Duodenal mucosa (tissue), 2 donors: ENCODE measurements at regions not wholly inside any gene's neighbourhood (a gene's known extent, or its start where the extent isn't known, plus 50 kb on each side); places are given as distances from the start of the nearest gene placed in this dataset.

ENCODE experiments used
- H3K27ac ChIP-seq: one replicate; pipeline ENCODE4 v1.7.0; 2013; ENCODE audit warnings: low read depth, low read length
- H3K27me3 ChIP-seq, 2 donors: one replicate each; pipeline ENCODE4 v1.7.0; 2013; ENCODE audit warnings: low read length in 2 of 2, control low read depth in 1 of 2; ENCODE audit not compliant: insufficient read depth in 2 of 2, control insufficient read depth in 1 of 2
- H3K36me3 ChIP-seq, 2 donors: one replicate each; pipeline ENCODE4 v1.7.0; 2013; ENCODE audit warnings: low read length in 2 of 2, control low read depth in 1 of 2; ENCODE audit not compliant: insufficient read depth in 2 of 2, control insufficient read depth in 1 of 2
- H3K4me1 ChIP-seq, 2 donors: one replicate each; pipeline ENCODE4 v1.7.0; 2013; ENCODE audit warnings: low read length in 2 of 2, control low read depth in 1 of 2; ENCODE audit not compliant: insufficient read depth in 2 of 2, control insufficient read depth in 1 of 2
- H3K4me3 ChIP-seq, 2 donors: one replicate each; pipeline ENCODE4 v1.7.0; 2013; ENCODE audit warnings: low read length in 2 of 2, low read depth in 1 of 2
- H3K9ac ChIP-seq, 2 donors: one replicate each; pipeline ENCODE4 v1.7.0; 2013; ENCODE audit warnings: low read length in 2 of 2, low read depth in 1 of 2
- H3K9me3 ChIP-seq, 2 donors: one replicate each; pipeline ENCODE4 v1.7.0; 2013; ENCODE audit warnings: low read length in 2 of 2, control low read depth in 1 of 2; ENCODE audit not compliant: control insufficient read depth in 1 of 2

DNA sequence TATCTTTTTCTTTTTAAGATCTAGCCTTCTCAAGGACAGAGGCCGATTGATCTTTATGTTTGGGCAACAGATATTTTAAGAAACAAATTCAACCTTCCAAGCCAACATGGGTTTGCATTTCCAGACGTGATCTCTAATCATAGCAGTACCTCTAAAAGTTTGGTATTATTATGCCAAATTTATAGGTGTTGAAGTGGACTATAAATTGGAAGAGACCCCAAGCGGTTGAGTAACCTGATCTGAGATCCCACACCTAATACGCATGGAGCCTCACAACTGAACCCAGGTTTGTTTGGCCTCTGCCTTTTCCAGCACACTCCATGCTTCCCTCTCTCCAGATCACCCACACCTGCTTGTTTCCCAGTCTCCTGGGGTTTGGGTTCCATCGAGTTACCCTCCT lies 116.5 kb downstream of the DDX1 start:
- H3K4me3 ChIP-seq, result no peak overlapping the region
- H3K4me1 ChIP-seq, result no peaks in the 10 kb centered on the region

DNA sequence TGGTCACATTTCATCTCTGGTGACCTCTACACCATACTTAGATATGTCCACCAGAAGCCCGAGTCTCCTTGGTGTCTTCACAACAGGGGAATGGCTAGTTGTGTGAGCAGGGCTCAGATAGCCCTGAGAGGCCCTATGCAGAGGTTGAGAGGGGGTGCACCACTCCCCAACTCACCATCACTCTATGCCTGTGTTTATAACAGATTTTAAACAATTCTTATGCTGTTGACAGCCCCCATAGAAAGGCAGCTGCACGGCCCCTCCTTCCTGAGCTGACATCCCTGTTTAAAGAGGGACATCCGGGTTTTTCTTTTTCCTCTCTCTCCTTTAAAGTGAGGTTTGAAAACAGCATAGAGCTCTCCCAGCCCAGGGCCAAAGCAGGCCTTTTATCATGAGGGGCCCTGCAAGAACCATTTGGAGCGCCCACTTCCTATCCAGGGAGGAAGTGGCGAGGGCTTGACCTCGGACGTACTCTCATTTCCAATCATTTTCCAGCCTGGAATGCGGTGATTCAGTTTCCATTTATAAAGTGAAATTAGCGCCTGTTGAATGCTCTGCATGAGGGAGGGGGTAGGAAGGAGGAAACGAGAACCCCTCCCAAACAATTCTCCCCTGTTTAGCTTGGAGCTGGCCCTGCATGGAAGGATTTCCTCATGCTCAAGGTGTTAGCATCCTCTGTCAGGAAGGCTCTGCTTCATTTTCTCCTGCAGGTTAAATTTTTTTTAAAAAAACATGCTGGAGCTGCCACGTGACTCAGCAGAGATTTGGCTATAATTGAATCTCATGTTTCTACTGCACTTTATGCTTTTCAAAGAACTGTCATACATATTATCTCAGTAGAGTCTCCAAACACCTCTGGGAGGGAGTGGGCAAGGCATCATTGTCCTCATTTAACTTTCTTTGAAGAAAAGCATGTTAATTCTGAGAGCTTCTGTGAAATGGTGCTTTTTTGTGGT lies 117.5 kb downstream of the DDX1 start:
- Histone ChIP-seq H3K9ac (no peak overlapping the region), H3K36me3 (no peaks in the 10 kb centered on the region), H3K27me3 (no peaks in the 10 kb centered on the region), H3K4me3 (no peak overlapping the region), H3K27ac (no peak overlapping the region), H3K4me1 (no peaks in the 10 kb centered on the region), H3K9me3 (no peaks in the 10 kb centered on the region)

More for the DNA sequence above, 116.5 kb downstream of the DDX1 start:
- Histone ChIP-seq H3K36me3 (no peaks in the 10 kb centered on the region), H3K27me3 (no peaks in the 10 kb centered on the region), H3K9ac (no peak overlapping the region), H3K27ac (no peak overlapping the region), H3K9me3 (no peaks in the 10 kb centered on the region)

DNA sequence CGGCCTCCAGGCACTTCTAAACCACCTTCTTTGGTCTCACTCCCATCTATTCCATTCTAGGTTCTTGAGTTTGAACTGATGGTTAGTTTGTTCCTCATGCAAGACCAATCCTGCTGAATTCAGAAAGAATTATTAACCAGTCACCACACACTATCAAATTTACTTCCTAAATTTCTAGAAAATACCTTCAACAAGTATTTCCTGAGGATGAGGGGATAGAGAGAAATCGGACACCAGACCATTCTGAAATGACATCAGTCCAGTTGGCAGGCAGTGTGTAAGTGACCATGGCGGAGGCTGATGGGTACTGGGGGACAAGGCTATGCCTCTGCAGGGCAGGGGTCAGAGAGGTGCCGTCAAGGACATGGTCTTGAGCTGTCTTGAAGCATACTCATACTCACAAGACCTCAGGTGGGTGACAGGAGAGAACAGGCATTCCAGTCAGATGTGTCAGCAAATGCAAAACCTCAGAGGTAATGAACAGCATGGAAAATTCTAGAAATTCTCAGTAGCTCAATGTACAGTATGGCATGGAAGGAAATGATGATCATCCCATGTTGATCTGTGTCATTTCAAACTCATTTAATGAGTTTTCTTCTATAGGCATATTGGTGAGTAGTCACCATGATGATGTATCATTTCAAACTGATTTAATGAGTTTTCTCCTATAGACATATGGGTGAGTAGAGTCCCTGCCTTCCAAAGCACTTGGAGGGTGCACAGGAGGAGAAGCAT lies 119.6 kb downstream of the DDX1 start:
- H3K9ac ChIP-seq, result no peak overlapping the region
- no peak overlapping the region for H3K27ac ChIP-seq
- H3K4me1 ChIP-seq, result no peaks in the 10 kb centered on the region
- no peaks in the 10 kb centered on the region for H3K36me3 ChIP-seq
- H3K4me3 ChIP-seq, result no peak overlapping the region
- H3K27me3 ChIP-seq, result no peaks in the 10 kb centered on the region
- no peaks in the 10 kb centered on the region for H3K9me3 ChIP-seq

DNA sequence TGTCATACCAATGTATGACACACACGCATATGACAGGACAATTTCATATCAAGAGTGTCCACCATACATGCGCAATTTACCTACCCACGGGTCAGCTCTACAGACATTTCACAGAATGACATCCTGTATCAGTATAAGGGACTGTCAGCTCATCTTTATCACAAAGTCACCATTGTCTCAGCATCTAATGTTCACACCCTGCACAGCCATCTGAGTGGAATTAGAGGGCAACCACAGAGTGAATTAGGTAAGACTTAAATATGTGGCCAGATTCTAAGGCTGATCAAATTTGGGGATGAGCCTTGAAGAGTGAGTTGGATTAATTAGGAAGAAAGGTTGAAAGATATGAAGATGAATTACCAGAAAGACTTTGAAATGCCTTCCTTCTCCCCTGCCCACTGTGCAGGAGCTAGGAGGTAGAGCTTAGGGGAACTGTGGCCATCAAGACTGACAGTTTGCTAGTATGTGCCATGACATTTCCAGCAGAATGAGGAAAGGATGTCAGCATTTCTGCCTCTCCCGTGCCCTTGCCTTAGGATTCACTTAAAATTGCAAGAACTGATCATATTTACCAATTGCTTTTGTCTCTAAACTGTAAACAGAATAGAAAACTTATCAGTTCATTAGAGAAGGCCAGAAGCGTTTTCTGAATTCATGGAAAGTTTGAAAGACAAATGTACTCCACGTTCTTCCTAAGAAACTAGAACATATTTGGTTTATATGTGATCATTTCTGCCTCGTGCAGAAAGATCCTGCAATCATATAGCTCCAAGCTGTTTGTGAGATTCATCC lies 121.1 kb downstream of the DDX1 start:
- Histone ChIP-seq H3K9ac (no peak overlapping the region), H3K36me3 (no peaks in the 10 kb centered on the region), H3K4me3 (no peak overlapping the region), H3K4me1 (no peaks in the 10 kb centered on the region), H3K27me3 (no peaks in the 10 kb centered on the region), H3K9me3 (no peaks in the 10 kb centered on the region), H3K27ac (no peak overlapping the region)

GRCh38 chr2:15713475-15713874 lies 121.8 kb downstream of the DDX1 start:
- H3K27me3 ChIP-seq, result no peaks in the 10 kb centered on the region
- H3K9ac ChIP-seq, result no peak overlapping the region
- H3K36me3 ChIP-seq, result no peaks in the 10 kb centered on the region
- H3K9me3 ChIP-seq, result no peaks in the 10 kb centered on the region
- no peak overlapping the region for H3K4me3 ChIP-seq
- no peaks in the 10 kb centered on the region for H3K4me1 ChIP-seq
- no peak overlapping the region for H3K27ac ChIP-seq

GRCh38 chr2:15714002-15714401 lies 122.3 kb downstream of the DDX1 start:
- H3K36me3 ChIP-seq, result no peaks in the 10 kb centered on the region
- H3K4me1 ChIP-seq, result no peaks in the 10 kb centered on the region
- H3K9me3 ChIP-seq, result no peaks in the 10 kb centered on the region
- no peaks in the 10 kb centered on the region for H3K27me3 ChIP-seq
- no peak overlapping the region for H3K27ac ChIP-seq
- no peak overlapping the region for H3K9ac ChIP-seq
- H3K4me3 ChIP-seq, result no peak overlapping the region

DNA sequence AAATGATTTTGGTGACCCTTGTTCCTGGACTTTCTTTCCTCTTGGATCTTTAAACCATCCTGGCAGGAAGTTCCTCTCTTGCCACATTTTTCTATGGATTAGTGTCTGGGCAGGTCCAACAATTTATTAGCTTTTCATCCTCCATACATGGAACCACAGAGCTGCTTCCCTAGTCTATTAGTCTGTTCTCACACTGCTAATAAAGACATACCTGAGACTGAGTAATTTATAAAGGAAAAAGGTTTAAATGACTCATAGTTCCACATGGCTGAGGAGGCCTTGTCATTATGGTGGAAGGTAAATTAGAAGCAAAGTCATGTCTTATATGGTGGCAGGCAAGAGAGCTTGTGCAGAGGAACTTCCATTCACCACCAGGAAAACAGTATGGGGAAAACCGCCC lies 122.9 kb downstream of the DDX1 start:
- Histone ChIP-seq H3K27ac (no peak overlapping the region), H3K4me1 (no peaks in the 10 kb centered on the region), H3K4me3 (no peak overlapping the region), H3K9me3 (no peaks in the 10 kb centered on the region), H3K36me3 (no peaks in the 10 kb centered on the region), H3K9ac (no peak overlapping the region), H3K27me3 (no peaks in the 10 kb centered on the region)

DNA sequence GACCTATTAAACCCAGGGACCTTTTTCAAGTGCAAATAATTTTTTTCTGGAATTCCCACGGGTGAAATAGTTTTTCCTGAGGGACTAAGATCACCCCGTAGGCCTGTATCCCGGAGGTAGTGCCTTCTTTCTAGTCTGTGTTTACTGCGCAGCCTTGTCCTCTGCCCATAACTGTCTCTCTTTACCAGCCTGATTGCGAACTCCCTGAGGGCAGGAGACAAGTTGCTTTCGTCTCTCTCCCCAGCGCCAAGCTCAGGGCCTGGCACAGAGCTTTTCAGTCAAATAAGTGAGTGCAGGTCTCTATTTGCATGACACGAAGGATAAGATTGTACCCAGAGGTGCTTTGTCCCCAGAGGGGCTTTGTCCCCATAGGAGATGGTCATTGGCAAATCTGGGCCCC lies 123.9 kb downstream of the DDX1 start:
- H3K36me3 ChIP-seq, result no peaks in the 10 kb centered on the region
- H3K27me3 ChIP-seq, result no peaks in the 10 kb centered on the region
- no peak overlapping the region for H3K4me3 ChIP-seq
- no peak overlapping the region for H3K27ac ChIP-seq
- H3K9me3 ChIP-seq, result no peaks in the 10 kb centered on the region
- H3K9ac ChIP-seq, result no peak overlapping the region
- no peaks in the 10 kb centered on the region for H3K4me1 ChIP-seq

GRCh38 chr2:15718103-15718943 lies 126.7 kb downstream of the DDX1 start:
- Histone ChIP-seq H3K9me3 (no peaks in the 10 kb centered on the region), H3K27me3 (no peaks in the 10 kb centered on the region), H3K4me1 (no peaks in the 10 kb centered on the region), H3K36me3 (no peaks in the 10 kb centered on the region), H3K4me3 (no peak overlapping the region), H3K27ac (no peak overlapping the region), H3K9ac (no peak overlapping the region)
